ENCODE measurements at regions not wholly inside any gene's neighbourhood (a gene's known extent, or its start where the extent isn't known, plus 50 kb on each side); places are given as distances from the start of the nearest gene placed in this dataset.

DNA sequence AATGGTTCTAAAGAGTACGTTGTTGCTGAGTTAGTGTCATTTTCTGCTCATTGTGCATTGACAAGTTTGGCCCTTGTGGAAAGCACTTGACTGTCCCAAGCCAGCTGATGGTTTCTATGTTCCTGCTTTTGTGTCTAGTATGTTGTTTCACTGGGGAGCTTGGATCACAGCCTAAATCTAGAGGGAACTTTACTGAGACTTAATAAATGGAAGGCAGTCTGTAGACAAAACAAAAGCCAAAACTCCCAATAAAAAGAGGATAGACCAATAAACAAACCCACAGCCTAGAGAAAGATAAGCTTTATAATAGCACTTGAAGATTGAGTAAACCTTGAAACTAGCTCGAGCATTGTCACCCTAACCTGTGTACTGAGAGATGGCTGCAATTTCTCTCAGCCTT lies 196.8 kb downstream of the ADRA2A start:
- TF ChIP-seq, protein P1, sequence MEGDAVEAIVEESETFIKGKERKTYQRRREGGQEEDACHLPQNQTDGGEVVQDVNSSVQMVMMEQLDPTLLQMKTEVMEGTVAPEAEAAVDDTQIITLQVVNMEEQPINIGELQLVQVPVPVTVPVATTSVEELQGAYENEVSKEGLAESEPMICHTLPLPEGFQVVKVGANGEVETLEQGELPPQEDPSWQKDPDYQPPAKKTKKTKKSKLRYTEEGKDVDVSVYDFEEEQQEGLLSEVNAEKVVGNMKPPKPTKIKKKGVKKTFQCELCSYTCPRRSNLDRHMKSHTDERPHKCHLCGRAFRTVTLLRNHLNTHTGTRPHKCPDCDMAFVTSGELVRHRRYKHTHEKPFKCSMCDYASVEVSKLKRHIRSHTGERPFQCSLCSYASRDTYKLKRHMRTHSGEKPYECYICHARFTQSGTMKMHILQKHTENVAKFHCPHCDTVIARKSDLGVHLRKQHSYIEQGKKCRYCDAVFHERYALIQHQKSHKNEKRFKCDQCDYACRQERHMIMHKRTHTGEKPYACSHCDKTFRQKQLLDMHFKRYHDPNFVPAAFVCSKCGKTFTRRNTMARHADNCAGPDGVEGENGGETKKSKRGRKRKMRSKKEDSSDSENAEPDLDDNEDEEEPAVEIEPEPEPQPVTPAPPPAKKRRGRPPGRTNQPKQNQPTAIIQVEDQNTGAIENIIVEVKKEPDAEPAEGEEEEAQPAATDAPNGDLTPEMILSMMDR (IDR thresholded peaks at IDR 0.05; ENCODE audit: extremely low read depth in 1 of 2, insufficient read depth in 1 of 2, low read depth in 1 of 2, low read length in 2 of 2), result no peak
- TF ChIP-seq EZH2 (IDR thresholded peaks at IDR 0.05; ENCODE audit: borderline replicate concordance, low read depth, low read length, severe bottlenecking) (no peak), POLR2A (IDR thresholded peaks at IDR 0.05; ENCODE audit: low read depth, low read length) (no peak)
- TF ChIP-seq, protein P2, sequence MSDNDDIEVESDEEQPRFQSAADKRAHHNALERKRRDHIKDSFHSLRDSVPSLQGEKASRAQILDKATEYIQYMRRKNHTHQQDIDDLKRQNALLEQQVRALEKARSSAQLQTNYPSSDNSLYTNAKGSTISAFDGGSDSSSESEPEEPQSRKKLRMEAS (IDR thresholded peaks at IDR 0.05; ENCODE audit: insufficient read depth, insufficient read length), result no peak

Measured in endothelial cell of umbilical vein (primary cell).